ENCODE measurements at regions not wholly inside any gene's neighbourhood (a gene's known extent, or its start where the extent isn't known, plus 50 kb on each side); places are given as distances from the start of the nearest gene placed in this dataset.
"Not testable (repeated sequence)": the region's sequence is repeated elsewhere in the genome, so short reads cannot be mapped to it uniquely, and the experiment has no call there.

DNA sequence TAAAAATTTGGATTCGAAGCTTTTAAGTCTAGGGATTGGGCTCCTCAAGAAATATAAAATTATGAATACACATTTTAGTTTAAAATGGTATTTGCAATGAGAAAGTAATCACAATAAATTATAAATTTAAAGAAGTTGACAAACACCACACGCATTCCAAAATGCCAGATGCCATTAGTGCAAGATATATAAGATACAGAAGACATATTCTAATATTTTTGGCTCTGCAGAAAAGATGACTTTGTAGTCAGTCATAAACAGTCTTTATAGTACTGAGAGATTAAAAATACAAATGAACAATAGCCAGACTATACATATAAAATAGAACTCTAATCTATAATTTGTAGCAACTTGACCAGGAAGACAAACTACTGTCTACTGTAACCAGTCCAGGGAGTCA lies 309.0 kb upstream of the PABPC4L start:
- DNase-seq (ENCODE audit: low read depth, low spot score): no peak

DNA sequence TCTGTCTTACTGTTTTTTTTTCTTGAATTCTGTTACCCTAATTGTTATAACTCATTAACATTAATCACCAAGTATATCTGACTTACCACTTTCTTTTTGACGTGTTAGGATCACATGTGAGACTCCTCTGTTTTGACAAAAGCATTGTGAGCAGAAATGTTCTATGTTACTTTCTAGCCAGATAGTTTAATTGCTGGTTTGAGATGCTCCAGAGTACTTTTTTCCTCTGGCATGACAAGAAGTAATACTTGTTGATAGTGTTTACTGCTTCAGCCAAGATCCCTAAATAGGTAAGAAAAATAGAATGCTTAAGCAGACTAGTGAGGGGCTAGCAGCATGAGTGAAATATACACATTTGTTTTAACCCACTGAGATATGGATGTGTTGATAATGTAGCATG lies 303.9 kb upstream of the PABPC4L start:
- DNase-seq (ENCODE audit: low read depth, low spot score): no peak

DNA sequence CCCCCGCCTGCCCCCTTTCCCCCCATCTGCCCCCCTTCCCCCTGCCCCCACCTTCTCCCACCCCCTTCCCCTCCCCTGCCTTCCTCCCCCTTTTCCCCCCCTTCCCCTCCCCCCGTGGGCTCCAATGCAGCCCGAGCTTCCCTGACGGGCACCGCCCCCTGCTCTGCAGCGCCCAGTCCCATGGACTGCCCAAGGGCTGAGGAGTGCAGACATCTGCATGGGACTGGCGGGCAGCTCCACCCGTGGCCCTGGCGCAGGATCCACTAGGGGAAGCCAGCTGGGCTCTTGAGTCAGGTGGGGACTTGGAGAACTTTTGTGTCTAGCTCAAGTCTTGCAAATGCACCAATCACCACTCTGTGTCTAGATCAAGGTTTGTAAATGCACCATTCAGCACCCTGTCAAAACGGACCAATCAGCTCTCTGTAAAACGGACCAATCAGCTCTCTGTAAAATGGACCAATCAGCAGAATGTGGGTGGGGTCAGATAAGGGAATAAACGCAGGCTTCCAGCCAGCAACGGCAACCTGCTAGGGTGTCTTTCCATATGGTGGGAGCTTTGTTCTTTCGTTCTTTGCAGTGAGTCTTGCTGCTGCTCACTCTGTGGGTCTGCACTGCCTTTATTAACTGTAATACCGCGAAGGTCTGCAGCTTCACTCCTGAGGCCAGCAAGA lies 300.5 kb upstream of the PABPC4L start:
- no peak for DNase-seq (ENCODE audit: low read depth, low spot score)

DNA sequence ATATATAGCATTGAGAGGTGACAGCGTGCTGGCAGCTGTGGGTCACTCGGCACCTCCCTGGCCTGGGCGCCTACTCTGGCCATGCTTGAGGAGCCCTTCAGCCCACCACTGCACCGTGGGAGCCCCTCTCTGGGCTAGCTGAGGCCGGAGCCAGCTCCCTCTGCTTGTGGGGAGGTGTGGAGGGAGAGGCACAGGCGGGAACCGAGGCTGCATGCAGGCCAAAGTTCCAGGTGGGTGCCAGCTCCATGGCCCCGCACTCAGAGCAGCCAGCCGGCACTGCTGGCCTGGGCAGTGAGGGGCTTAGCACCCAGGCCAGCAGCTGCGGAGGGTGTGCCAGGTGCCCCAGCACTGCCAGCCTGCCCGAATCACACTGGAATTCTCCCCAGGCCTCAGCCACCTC lies 299.9 kb upstream of the PABPC4L start:
- DNase-seq (ENCODE audit: low read depth, low spot score): not testable (repeated sequence)

DNA sequence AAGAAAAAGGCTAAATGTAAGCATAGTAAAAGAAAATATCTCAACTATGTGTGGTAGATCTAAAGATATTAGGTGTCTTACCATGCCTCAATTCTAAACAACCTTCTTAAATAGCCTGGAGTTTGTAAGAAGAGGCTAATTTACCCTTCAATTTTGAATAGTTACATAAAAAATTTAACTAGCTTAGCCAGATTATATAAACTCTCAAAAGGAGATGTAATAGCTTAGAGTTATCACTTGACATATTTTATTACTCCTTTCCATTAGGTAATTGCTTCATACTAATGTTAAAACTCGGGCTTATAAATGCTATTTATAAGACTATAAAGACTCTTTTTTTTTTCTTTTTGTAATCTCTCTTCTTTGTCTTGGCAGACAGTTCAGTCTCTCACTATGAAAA lies 297.5 kb upstream of the PABPC4L start:
- DNase-seq (ENCODE audit: low read depth, low spot score): no peak

DNA sequence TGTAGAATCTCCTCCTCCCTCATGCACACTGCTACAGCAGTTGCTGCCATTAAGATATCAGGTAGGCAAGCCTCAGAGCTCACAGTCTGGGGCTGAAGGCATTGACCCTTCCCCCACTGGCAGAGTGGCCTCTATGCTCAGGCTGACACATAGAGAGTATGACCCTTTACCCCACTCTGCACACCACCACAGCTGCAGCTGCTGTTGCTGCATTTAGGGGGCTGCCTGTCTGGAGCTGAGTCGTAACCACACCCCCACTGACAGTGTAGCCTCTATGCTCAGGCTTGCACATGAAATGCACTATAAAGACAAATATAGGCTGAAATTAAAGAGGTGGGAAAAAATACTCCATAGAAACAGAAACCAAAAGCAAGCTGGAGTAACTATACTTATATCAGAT lies 289.3 kb upstream of the PABPC4L start:
- DNase-seq (ENCODE audit: low read depth, low spot score): no peak

DNA sequence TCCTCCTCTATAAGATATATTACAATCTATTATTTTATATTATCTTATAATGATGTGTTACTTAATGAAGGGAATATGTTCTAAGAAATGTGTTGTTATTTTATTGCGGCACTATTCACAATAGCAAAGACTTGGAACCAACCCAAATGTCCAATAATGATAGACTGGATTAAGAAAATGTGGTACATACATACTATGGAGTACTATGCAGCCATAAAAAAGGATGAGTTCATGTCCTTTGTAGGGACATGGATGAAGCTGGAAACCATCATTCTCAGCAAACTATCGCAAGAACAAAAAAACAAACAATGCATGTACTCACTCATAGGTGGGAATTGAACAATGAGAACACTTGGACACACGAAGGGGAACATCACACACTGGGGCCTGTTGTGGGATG lies 281.9 kb upstream of the PABPC4L start:
- DNase-seq (ENCODE audit: low read depth, low spot score): not testable (repeated sequence)

DNA sequence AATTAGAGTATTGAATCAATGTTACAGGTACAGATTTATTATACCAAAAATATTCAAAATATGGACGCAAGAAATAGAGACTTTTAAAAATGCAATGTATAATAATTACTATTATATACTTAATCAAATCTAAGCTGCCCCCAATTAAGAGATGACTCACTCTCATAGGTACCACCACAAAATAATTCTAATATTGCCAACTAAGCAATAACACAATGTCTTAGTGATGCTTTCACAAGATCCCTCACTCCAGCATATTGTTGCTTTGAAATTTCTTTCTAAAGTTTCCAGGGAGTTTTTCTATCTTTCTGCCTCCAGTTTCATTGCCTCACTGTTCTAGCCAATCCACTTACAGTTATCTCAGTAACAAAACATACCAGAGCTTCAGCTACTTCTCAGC lies 270.0 kb upstream of the PABPC4L start:
- DNase-seq (ENCODE audit: low read depth, low spot score): no peak

DNA sequence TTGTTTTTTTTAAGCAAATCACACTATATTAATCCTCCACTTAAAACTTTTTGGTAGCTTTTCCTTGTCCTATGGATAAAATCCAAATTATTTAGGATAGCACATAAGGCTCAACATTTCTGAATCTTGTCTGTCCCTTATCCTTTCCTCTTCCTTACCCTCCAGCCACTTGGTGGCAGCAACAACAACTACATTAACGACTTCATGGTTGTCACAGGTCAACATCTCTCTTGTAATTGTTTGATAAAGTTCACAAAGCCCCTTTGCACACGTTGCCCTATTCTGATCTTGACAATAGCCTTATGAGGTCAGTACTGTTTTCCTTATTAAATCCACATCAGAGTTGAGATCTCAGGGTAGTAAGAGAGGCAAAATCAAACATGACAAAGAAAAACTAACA lies 269.0 kb upstream of the PABPC4L start:
- no peak for DNase-seq (ENCODE audit: low read depth, low spot score)

DNA sequence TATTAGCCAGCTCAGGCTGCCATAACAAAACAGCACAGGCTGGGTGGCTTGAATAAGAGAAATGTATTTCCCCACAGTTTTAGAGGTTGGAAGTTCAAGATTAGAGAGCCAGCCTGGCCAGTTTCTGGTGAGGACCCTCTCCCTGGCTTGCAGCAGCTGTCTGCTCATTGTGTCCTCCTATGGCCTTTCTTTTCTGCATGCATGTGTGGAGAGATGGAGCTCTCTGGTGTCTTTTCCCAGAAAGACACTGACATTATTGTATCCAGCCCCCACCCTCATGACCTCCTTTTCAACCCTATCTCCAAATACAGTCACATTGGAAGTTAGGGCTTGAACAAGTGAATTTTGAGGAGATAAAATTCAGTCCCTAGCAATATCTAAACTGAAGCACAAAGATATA lies 263.8 kb upstream of the PABPC4L start:
- no peak for DNase-seq (ENCODE audit: low read depth, low spot score)

DNA sequence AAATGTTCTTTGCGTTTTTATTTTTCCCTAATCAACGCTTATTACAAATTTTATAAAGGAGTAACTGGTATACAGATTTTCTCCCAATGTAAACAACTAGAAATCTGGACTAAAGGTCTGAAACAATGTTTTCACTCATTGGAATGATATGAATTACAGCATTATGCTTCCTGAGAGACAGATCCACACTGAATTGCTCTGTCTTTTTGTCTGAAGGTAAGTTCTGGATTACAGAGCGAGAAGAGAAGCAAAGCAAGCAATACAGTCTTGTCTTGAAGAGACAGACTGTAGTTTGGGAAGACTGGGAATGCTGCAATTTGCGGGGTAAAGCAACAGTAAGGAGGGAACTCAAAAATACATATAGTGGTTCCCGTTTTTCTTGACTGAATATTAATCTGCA lies 262.2 kb upstream of the PABPC4L start:
- no peak for DNase-seq (ENCODE audit: low read depth, low spot score)

DNA sequence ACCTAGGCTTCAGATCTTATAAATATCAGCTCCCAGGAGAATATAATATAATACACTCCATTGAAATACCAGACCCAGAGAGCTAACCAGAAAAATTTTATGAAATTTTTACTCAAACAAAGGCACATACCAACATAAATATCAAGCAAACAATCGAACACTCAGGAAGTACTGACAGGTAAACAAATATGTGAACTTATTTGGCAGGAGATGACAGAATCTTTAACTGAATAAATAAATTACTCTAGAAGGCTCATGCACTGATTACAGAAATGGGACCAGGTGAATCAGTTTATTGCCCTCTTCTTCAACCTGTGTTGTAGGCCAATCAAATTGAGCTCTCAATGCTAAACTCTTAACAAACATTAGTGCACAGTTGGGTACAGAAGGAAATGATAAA lies 225.2 kb upstream of the PABPC4L start:
- DNase-seq (ENCODE audit: low read depth, low spot score): no peak

DNA sequence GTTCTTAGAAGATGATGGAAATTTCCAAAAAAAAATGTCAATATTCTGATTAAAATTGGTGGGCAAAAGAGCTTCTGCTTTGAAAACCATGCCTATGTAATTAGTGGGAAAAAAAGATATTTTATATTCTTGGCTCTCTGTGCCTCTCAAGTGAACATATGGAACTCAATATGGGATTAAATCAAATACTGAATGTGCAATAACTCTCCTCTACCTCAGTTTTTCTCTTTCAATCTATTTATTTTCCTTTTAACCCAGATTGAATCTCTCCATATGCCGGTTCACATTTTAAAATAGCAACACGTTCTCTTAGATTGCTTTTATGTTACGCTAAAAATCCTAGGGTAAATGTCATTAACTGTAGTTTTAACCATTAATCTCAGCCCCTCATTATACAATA lies 224.2 kb upstream of the PABPC4L start:
- DNase-seq (ENCODE audit: low read depth, low spot score): no peak

DNA sequence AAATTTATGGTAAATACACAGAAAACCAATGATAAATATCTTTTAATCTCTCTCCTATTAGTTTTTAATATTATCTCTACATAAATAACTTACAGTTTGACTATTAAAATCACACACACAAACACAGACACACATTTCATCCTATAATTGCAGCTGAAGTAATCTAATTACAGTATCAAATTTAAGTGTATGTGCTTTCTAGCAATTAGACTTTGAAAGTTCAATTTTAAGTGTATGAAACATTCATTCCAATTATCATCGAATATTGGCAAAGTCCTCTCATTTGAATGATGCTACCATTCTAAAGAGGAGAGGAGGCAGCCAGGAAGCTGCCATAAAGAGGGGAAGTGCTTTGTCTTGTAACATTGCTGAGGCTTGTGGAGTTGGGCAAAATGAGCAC lies 221.2 kb upstream of the PABPC4L start:
- DNase-seq (ENCODE audit: low read depth, low spot score): no peak

DNA sequence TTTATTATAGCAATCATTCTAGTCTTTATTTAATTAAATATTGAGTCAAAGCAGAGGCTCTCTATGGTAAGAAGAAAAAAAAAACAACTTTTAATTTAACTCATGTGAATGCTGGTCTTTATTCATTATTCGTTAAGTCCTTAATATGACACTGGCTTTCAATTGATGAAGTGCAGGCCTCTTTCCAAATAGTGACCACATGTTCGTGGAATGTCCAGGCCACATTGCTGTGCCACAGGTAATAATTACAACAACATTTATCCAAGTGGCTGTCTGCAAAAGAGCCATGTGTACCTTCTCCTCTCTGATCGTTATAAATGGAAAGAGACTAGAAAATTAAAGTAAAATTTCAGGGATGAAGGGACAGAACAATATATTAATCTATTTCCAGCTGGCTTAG lies 220.1 kb upstream of the PABPC4L start:
- no peak for DNase-seq (ENCODE audit: low read depth, low spot score)

DNA sequence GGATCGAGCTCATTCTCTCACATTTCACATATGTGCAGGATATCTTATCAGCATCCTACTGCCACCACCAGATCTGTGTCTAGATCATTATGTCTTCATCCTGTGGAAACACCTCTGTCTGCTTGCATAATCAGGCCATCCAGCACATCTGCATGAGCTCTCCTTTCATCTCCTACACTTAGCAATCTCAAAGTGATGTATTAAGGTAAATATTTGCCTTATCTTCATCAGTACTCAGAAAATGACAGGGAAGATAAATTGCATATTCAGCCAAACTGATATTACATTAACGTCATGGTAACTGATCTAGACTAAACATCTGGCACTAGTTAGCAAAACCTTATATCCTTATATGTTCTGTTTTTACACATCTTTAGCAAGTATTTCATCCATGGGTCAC lies 207.3 kb upstream of the PABPC4L start:
- no peak for DNase-seq (ENCODE audit: low read depth, low spot score)

DNA sequence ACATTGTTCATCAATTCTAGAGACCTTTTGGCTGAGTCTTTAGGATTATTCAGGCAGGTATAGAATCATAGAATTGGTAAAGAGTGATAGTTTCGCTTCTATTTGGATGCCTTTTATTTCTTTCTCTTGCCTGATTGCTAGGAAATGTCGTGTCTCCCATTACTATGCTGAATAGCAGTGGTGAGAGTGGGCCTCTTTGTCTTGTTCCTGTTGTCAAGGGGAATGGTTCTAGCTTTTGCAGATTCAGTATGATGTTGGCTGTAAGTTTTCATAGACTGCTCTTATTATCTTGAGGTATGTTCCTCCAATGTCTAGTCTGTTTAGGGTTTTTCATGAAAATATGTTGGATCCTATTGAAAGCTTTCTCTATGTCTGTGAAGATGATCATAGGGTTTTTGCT lies 200.2 kb upstream of the PABPC4L start:
- no peak for DNase-seq (ENCODE audit: low read depth, low spot score)

DNA sequence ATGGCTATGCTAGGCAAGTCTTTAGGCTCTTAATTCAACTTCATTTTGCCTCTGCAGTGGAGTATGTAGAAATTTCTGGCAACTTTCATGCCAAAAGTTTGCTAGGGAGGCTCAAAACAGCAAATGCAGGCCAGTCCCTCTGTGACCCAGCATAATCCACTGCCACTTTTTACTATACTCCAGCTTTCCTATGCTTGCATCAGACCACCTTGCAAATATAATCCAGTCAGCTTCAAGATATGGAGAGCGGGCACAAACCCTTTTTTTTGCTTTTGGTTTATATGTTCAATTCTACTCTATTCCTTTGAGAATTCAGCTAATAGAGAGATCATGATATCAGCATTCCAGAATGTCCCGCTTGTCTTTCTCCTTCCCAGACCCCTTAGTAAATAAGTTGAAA lies 192.0 kb upstream of the PABPC4L start:
- no peak for DNase-seq (ENCODE audit: low read depth, low spot score)

DNA sequence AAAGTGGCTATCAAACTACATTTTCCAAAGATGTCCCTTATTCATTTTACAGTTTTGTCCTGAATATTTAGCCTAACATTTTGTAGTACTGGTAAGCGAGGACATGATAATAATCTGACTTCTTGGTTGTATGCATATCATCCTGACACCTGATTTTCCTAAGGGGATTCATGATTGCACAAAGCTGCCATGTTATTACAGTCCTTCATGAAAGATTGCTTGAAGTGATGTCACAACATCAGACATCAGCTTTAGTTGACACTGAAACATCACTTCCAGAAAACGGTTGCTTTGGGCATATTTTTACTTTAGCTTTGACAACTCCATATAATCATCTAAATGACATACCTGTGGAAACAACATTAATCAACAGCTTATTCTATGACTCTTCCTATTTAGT lies 188.7 kb upstream of the PABPC4L start:
- DNase-seq (ENCODE audit: low read depth, low spot score): no peak

DNA sequence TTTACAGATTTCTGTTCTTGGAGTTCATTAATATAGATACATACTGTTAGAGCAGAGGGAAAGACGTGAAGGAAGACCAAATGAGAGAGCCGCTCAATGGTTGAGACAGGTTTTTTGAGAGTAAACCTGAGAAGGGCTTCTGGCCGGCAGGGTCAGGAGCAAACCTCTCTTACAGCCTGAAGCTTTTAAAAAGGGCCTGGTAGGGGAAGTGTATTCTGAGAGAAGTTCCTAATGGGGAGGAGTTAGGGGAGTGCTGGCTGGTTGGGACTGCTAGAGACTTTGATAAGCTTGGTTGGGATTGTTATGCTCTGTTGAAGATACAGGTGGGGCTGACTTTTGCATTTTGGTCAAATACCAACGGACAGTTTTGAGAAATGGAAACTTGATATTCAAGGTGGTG lies 186.8 kb upstream of the PABPC4L start:
- no peak for DNase-seq (ENCODE audit: low read depth, low spot score)

DNA sequence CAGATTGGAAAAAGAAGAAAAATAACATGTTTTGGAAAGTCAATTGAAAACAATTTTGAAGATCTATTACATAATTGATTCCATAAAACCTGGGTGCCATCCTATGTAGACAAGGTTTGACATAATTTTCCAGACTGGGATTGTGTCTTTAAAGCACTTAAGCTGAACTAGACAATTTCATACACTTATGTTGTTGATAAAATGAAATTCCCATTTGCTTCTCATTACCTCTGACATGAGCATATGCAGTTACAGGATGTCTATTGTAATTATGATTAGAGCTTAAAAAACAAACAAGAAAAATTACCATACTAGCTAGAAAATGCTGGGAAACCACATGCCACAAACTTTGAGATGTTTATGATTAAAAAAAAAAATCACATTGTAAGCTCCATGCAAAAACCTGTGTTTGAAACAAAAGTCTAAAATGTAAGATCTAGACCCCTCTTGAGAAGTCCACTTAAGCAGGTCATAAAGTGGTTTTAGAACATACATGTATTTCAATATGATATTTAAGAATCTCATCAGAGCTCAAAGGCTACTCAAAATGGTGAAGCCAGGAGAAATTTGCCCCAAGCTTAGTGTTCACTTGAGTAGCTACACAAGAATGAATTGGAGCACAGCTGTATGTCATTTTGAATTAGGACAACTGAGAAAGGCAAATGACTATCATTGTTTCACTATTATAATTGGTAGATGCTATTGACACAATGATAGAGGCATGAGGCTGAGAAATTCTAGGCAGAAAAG lies 181.1 kb upstream of the PABPC4L start:
- DNase-seq (ENCODE audit: low read depth, low spot score): no peak

DNA sequence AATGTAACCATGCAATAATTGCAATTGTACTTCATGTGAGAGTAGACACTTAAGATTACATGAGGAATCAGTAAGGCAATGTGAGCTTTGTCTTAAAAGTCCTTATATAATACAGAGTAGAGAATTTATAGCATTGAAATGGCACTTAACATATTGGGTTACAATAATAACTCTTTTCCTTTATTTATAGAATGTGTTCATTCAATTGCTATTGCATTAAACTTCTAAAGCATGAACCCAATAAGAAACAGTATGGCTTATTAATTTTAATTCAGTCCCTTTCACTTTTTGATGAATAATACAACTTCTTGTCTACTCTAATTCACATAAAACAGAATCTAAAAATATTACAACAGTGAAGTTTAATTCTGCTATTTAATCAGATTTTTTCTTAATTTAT lies 174.2 kb upstream of the PABPC4L start:
- DNase-seq (ENCODE audit: low read depth, low spot score): no peak

DNA sequence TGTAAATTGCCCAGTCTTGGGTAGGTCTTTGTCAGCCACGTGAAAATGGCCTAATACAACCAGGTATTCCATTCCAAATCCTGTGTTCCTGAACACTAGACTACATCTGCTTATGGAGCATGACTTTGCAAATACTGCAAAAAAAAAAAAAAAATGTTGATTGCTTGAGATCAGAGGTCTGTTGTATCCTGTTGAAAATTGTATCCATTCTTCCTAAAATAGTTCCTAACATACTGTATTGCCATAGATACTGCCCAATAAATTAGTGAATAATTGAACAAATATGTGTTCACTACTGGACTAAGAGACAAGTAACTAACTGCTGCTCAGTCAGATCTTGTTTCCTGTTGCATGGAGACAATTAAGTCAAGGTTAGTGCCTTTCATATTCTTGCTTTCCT lies 164.3 kb upstream of the PABPC4L start:
- no peak for DNase-seq (ENCODE audit: low read depth, low spot score)

DNA sequence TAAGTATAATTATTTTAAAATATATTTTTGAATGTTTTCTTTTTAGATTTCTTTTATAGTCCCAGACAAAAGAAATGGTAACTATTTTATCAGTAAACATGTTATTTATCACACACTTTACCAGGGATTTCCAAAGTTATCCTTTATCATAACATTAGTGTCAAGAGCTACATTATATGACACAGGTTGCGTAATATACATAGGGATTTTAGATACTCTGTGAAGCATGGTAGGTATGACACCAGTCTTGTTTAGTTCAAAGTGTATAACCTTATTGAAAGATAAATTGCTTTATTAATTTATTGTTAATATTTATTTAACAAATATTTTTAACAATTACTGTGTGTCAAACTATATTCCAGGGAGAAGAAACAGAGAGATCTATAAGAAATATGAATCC lies 163.3 kb upstream of the PABPC4L start:
- no peak for DNase-seq (ENCODE audit: low read depth, low spot score)
